ENCODE measurements at regions not wholly inside any gene's neighbourhood (a gene's known extent, or its start where the extent isn't known, plus 50 kb on each side); places are given as distances from the start of the nearest gene placed in this dataset.
"Not testable (repeated sequence)": the region's sequence is repeated elsewhere in the genome, so short reads cannot be mapped to it uniquely, and the experiment has no call there.

- no peak overlapping the region for H3K9ac ChIP-seq (ENCODE audit: low read depth, low read length, poor library complexity, severe bottlenecking)
- H3K36me3 ChIP-seq (ENCODE audit: insufficient read depth, low read length), result no peaks in the 10 kb centered on the region
- no peaks in the 10 kb centered on the region for H3K4me1 ChIP-seq (ENCODE audit: insufficient read depth, low read length, poor library complexity, severe bottlenecking)
- no peak overlapping the region for H3K4me2 ChIP-seq (ENCODE audit: low read depth, low read length, poor library complexity, severe bottlenecking)
- no peaks in the 10 kb centered on the region for H4K20me1 ChIP-seq (ENCODE audit: insufficient read depth, low read length, poor library complexity, severe bottlenecking)
- no peaks in the 10 kb centered on the region for H3K9me2 ChIP-seq (replicated peaks; ENCODE audit: low read depth, low read length)
- no peaks in the 10 kb centered on the region for H3K79me2 ChIP-seq (ENCODE audit: insufficient read depth, low read length)
- TF ChIP-seq EZH2phosphoT487 (IDR thresholded peaks at IDR 0.05; ENCODE audit: borderline replicate concordance), result no peak
- TF ChIP-seq, protein P1, sequence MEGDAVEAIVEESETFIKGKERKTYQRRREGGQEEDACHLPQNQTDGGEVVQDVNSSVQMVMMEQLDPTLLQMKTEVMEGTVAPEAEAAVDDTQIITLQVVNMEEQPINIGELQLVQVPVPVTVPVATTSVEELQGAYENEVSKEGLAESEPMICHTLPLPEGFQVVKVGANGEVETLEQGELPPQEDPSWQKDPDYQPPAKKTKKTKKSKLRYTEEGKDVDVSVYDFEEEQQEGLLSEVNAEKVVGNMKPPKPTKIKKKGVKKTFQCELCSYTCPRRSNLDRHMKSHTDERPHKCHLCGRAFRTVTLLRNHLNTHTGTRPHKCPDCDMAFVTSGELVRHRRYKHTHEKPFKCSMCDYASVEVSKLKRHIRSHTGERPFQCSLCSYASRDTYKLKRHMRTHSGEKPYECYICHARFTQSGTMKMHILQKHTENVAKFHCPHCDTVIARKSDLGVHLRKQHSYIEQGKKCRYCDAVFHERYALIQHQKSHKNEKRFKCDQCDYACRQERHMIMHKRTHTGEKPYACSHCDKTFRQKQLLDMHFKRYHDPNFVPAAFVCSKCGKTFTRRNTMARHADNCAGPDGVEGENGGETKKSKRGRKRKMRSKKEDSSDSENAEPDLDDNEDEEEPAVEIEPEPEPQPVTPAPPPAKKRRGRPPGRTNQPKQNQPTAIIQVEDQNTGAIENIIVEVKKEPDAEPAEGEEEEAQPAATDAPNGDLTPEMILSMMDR (conservative IDR thresholded peaks at IDR 0.05; ENCODE audit: low read length), result no peak
- H3K9me3 ChIP-seq (ENCODE audit: insufficient read depth, low read depth, low read length), result no peaks in the 10 kb centered on the region
- H3K27me3 ChIP-seq (ENCODE audit: insufficient read depth, low read length, poor library complexity, severe bottlenecking), result no peaks in the 10 kb centered on the region
- H2AFZ ChIP-seq (ENCODE audit: low read length), result no peak overlapping the region
- H3F3A ChIP-seq (ENCODE audit: low read depth), result no peaks in the 10 kb centered on the region
- no peak overlapping the region for H3K4me3 ChIP-seq (ENCODE audit: low read length, poor library complexity, severe bottlenecking)
Measured at GRCh38 chr11:127943763-127944162, 643.6 kb downstream of the ETS1 start.

- H4K20me1 ChIP-seq (ENCODE audit: insufficient read depth, low read length, poor library complexity, severe bottlenecking), result no peaks in the 10 kb centered on the region
- H3K9me2 ChIP-seq (replicated peaks; ENCODE audit: low read depth, low read length), result no peaks in the 10 kb centered on the region
- no peaks in the 10 kb centered on the region for H3K9me3 ChIP-seq (ENCODE audit: insufficient read depth, low read depth, low read length)
- no peaks in the 10 kb centered on the region for H3K27me3 ChIP-seq (ENCODE audit: insufficient read depth, low read length, poor library complexity, severe bottlenecking)
- no peaks in the 10 kb centered on the region for H3F3A ChIP-seq (ENCODE audit: low read depth)
- TF ChIP-seq EZH2phosphoT487 (IDR thresholded peaks at IDR 0.05; ENCODE audit: borderline replicate concordance), result no peak
- TF ChIP-seq, protein P1 (conservative IDR thresholded peaks at IDR 0.05; ENCODE audit: low read length), result no peak
- H3K4me1 ChIP-seq (ENCODE audit: insufficient read depth, low read length, poor library complexity, severe bottlenecking), result no peaks in the 10 kb centered on the region
- no peaks in the 10 kb centered on the region for H3K79me2 ChIP-seq (ENCODE audit: insufficient read depth, low read length)
- no peak overlapping the region for H3K4me2 ChIP-seq (ENCODE audit: low read depth, low read length, poor library complexity, severe bottlenecking)
- no peak overlapping the region for H3K4me3 ChIP-seq (ENCODE audit: low read length, poor library complexity, severe bottlenecking)
- no peaks in the 10 kb centered on the region for H3K36me3 ChIP-seq (ENCODE audit: insufficient read depth, low read length)
- no peak overlapping the region for H3K9ac ChIP-seq (ENCODE audit: low read depth, low read length, poor library complexity, severe bottlenecking)
- no peak overlapping the region for H2AFZ ChIP-seq (ENCODE audit: low read length)
Measured at GRCh38 chr11:127943152-127943551, 644.2 kb downstream of the ETS1 start.

GRCh38 chr11:127941554-127941953, 645.8 kb downstream of the ETS1 start:
- not testable (repeated sequence) for H3K9me3 ChIP-seq (ENCODE audit: insufficient read depth, low read depth, low read length); H3K27me3 ChIP-seq (ENCODE audit: insufficient read depth, low read length, poor library complexity, severe bottlenecking); H2AFZ ChIP-seq (ENCODE audit: low read length); H3K4me2 ChIP-seq (ENCODE audit: low read depth, low read length, poor library complexity, severe bottlenecking); H3K9ac ChIP-seq (ENCODE audit: low read depth, low read length, poor library complexity, severe bottlenecking); H3F3A ChIP-seq (ENCODE audit: low read depth); H3K79me2 ChIP-seq (ENCODE audit: insufficient read depth, low read length); H3K4me3 ChIP-seq (ENCODE audit: low read length, poor library complexity, severe bottlenecking); H3K36me3 ChIP-seq (ENCODE audit: insufficient read depth, low read length); H3K9me2 ChIP-seq (replicated peaks; ENCODE audit: low read depth, low read length); H4K20me1 ChIP-seq (ENCODE audit: insufficient read depth, low read length, poor library complexity, severe bottlenecking); H3K4me1 ChIP-seq (ENCODE audit: insufficient read depth, low read length, poor library complexity, severe bottlenecking)

DNA sequence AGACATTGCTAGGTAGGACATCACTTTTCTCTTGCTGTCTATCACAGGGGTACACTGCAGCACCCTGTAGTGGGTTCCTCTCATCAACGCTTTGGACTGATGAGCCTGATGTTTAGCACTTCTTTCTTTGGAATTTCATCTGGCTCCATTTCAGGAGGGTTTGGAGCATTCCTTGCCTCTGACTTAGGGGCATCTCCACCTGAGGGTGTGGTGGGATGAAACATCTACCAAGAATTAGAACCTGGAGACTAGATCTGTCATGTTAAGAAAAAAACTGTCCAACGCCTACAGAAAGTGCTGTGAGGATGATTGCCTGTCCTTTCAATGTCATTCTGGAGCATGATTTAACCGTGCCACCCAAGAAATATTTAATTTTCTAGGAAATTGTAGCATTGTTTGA, 648.4 kb downstream of the ETS1 start:
- H3K4me1 ChIP-seq (ENCODE audit: insufficient read depth, low read length, poor library complexity, severe bottlenecking), result no peaks in the 10 kb centered on the region
- TF ChIP-seq, protein P1 (conservative IDR thresholded peaks at IDR 0.05; ENCODE audit: low read length), result no peak
- no peak for TF ChIP-seq EZH2phosphoT487 (IDR thresholded peaks at IDR 0.05; ENCODE audit: borderline replicate concordance)
- H3F3A ChIP-seq (ENCODE audit: low read depth), result no peaks in the 10 kb centered on the region

More for the DNA sequence above, 648.4 kb downstream of the ETS1 start:
- H3K36me3 ChIP-seq (ENCODE audit: insufficient read depth, low read length), result no peaks in the 10 kb centered on the region
- no peaks in the 10 kb centered on the region for H3K9me2 ChIP-seq (replicated peaks; ENCODE audit: low read depth, low read length)
- H2AFZ ChIP-seq (ENCODE audit: low read length), result no peak overlapping the region
- H4K20me1 ChIP-seq (ENCODE audit: insufficient read depth, low read length, poor library complexity, severe bottlenecking), result no peaks in the 10 kb centered on the region
- no peak overlapping the region for H3K4me3 ChIP-seq (ENCODE audit: low read length, poor library complexity, severe bottlenecking)
- no peaks in the 10 kb centered on the region for H3K27me3 ChIP-seq (ENCODE audit: insufficient read depth, low read length, poor library complexity, severe bottlenecking)
- H3K9ac ChIP-seq (ENCODE audit: low read depth, low read length, poor library complexity, severe bottlenecking), result no peak overlapping the region
- H3K4me2 ChIP-seq (ENCODE audit: low read depth, low read length, poor library complexity, severe bottlenecking), result no peak overlapping the region
- H3K9me3 ChIP-seq (ENCODE audit: insufficient read depth, low read depth, low read length), result no peaks in the 10 kb centered on the region
- H3K79me2 ChIP-seq (ENCODE audit: insufficient read depth, low read length), result no peaks in the 10 kb centered on the region
